Hepatocyte (in vitro differentiated cells): ENCODE measurements at regions not wholly inside any gene's neighbourhood (a gene's known extent, or its start where the extent isn't known, plus 50 kb on each side); places are given as distances from the start of the nearest gene placed in this dataset.
"Not testable (repeated sequence)": the region's sequence is repeated elsewhere in the genome, so short reads cannot be mapped to it uniquely, and the experiment has no call there.

Experiments used
- DNase-seq: peaks from one replicate; pipeline ENCODE4 v3.0.0-alpha.2; 2016; ENCODE audit warnings: low spot score
- H2AFZ ChIP-seq: fragments of 200-600 bp; sonication (generic); 2 replicates; pipeline ENCODE4 v1.6.0; 2016; ENCODE audit warnings: antibody characterized with exemption, mild to moderate bottlenecking
- H3K27ac ChIP-seq: fragments of 200-600 bp; sonication (generic); 2 replicates; pipeline ENCODE4 v1.5.1; 2016; ENCODE audit warnings: mild to moderate bottlenecking
- H3K27me3 ChIP-seq: fragments of 200-600 bp; sonication (generic); 2 replicates; pipeline ENCODE4 v1.6.1; 2016
- H3K36me3 ChIP-seq: fragments of 200-600 bp; sonication (generic); replicated peaks from 2 replicates; pipeline ENCODE4 v1.5.1; 2016; ENCODE audit warnings: low read depth; ENCODE audit not compliant: insufficient read depth
- H3K4me1 ChIP-seq: fragments of 200-600 bp; sonication (generic); 2 replicates; pipeline ENCODE4 v1.5.1; 2016; ENCODE audit warnings: mild to moderate bottlenecking, moderate library complexity; ENCODE audit not compliant: insufficient read depth
- H3K4me2 ChIP-seq: fragments of 200-600 bp; sonication (generic); 2 replicates; pipeline ENCODE4 v1.6.0; 2016
- H3K4me3 ChIP-seq: fragments of 200-600 bp; sonication (generic); 2 replicates; pipeline ENCODE4 v1.5.1; 2016; ENCODE audit warnings: mild to moderate bottlenecking
- H3K79me2 ChIP-seq: fragments of 200-600 bp; sonication (generic); 2 replicates; pipeline ENCODE4 v1.6.0; 2017; ENCODE audit warnings: mild to moderate bottlenecking
- H3K9me2 ChIP-seq: fragments of 200-600 bp; sonication (generic); replicated peaks from 2 replicates; pipeline ENCODE4 v1.6.0; 2017; ENCODE audit warnings: mild to moderate bottlenecking; ENCODE audit not compliant: insufficient read depth
- H3K9me3 ChIP-seq: fragments of 200-600 bp; sonication (generic); 2 replicates; pipeline ENCODE4 v1.5.1; 2016; ENCODE audit warnings: low read depth, mild to moderate bottlenecking
- H4K20me1 ChIP-seq: fragments of 200-600 bp; sonication (generic); 2 replicates; pipeline ENCODE4 v1.6.0; 2016; ENCODE audit warnings: mild to moderate bottlenecking; ENCODE audit not compliant: insufficient read depth, poor library complexity, severe bottlenecking
- CTCF ChIP-seq: fragments of 200-600 bp; sonication (generic); IDR thresholded peaks from 2 replicates; pipeline ENCODE4 v1.5.1; 2016; ENCODE audit warnings: antibody characterized with exemption, mild to moderate bottlenecking; ENCODE audit not compliant: poor library complexity
- EZH2 ChIP-seq: fragments of 200-600 bp; sonication (generic); IDR thresholded peaks from 2 replicates; pipeline ENCODE4 v1.6.1; 2016; ENCODE audit warnings: antibody characterized with exemption, mild to moderate bottlenecking, borderline replicate concordance
- EZH2phosphoT487 ChIP-seq: fragments of 200-600 bp; sonication (generic); IDR thresholded peaks from one replicate; pipeline ENCODE4 v1.6.1; 2018; ENCODE audit warnings: antibody characterized with exemption, mild to moderate bottlenecking, low read depth, moderate library complexity; ENCODE audit not compliant: unreplicated experiment, severe bottlenecking
- WGBS: methylation state at CpG from one replicate; pipeline ENCODE4 v1.1.6; 2016; ENCODE audit warnings: low lambda C conversion rate; ENCODE audit errors: missing lambda C conversion rate; 5-methylcytosine and 5-hydroxymethylcytosine counted together

GRCh38 chr9:129551393-129551973 lies 69.4 kb downstream of the C9orf50 start:
- DNase-seq, result no peak
- Histone ChIP-seq H3K4me1 (peaks cover 21% of the 10 kb centered on the region), H3K4me3 (no peak overlapping the region), H2AFZ (no peak overlapping the region), H3K36me3 (no peaks in the 10 kb centered on the region), H3K9me2 (no peaks in the 10 kb centered on the region), H3K4me2 (no peak overlapping the region), H3K79me2 (no peaks in the 10 kb centered on the region), H3K9me3 (no peaks in the 10 kb centered on the region), H3K27ac (no peak overlapping the region), H4K20me1 (no peaks in the 10 kb centered on the region), H3K27me3 (no peaks in the 10 kb centered on the region)
- WGBS, result 74% methylated on average over 3 of the region's 3 CpGs
- TF ChIP-seq EZH2phosphoT487, result no peak
- no peak for TF ChIP-seq EZH2
- TF ChIP-seq CTCF, result no peak

GRCh38 chr9:129550977-129551376 lies 69.9 kb downstream of the C9orf50 start:
- not testable (repeated sequence) for H4K20me1 ChIP-seq, H3K27ac ChIP-seq, H3K9me2 ChIP-seq, H3K27me3 ChIP-seq, DNase-seq, H3K4me3 ChIP-seq, H3K9me3 ChIP-seq, H3K36me3 ChIP-seq, H3K79me2 ChIP-seq, H2AFZ ChIP-seq
- H3K4me1 ChIP-seq, result peaks cover 21% of the 10 kb centered on the region
- H3K4me2 ChIP-seq, result peak overlapping the region; percentile 97
- 85% methylated on average over 11 of the region's 11 CpGs for whole genome bisulfite sequencing

GRCh38 chr9:129550199-129550839 lies 70.6 kb downstream of the C9orf50 start:
- Histone ChIP-seq H3K36me3 (no peaks in the 10 kb centered on the region), H3K9me2 (no peaks in the 10 kb centered on the region), H3K79me2 (no peaks in the 10 kb centered on the region), H4K20me1 (no peaks in the 10 kb centered on the region), H3K27ac (peak overlapping the region; percentile 83), H3K4me1 (peaks cover 15% of the 10 kb centered on the region), H3K27me3 (no peaks in the 10 kb centered on the region), H3K4me3 (peak overlapping the region; percentile 42), H3K9me3 (no peaks in the 10 kb centered on the region), H3K4me2 (peak overlapping the region; percentile 97), H2AFZ (peak overlapping the region; percentile 71)
- DNase-seq, result peak; percentile 91
- TF ChIP-seq EZH2phosphoT487 (no peak), CTCF (no peak), EZH2 (no peak)
- WGBS, result 4% methylated on average over 31 of the region's 51 CpGs

GRCh38 chr9:129549684-129550083 lies 71.2 kb downstream of the C9orf50 start:
- no peak for DNase-seq
- Histone ChIP-seq H3K9me2 (no peaks in the 10 kb centered on the region), H3K4me3 (peak overlapping the region; percentile 42), H3K4me2 (peak overlapping the region; percentile 97), H3K9me3 (no peaks in the 10 kb centered on the region), H3K36me3 (no peaks in the 10 kb centered on the region), H3K79me2 (no peaks in the 10 kb centered on the region), H3K4me1 (peaks cover 15% of the 10 kb centered on the region), H3K27me3 (no peaks in the 10 kb centered on the region), H3K27ac (peak overlapping the region; percentile 83), H4K20me1 (no peaks in the 10 kb centered on the region), H2AFZ (peak overlapping the region; percentile 71)
- no peak for TF ChIP-seq EZH2
- no peak for TF ChIP-seq EZH2phosphoT487
- no peak for TF ChIP-seq CTCF
- WGBS, result 29% methylated on average over 20 of the region's 30 CpGs
